ENCODE measurements at regions not wholly inside any gene's neighbourhood (a gene's known extent, or its start where the extent isn't known, plus 50 kb on each side); places are given as distances from the start of the nearest gene placed in this dataset.

DNA sequence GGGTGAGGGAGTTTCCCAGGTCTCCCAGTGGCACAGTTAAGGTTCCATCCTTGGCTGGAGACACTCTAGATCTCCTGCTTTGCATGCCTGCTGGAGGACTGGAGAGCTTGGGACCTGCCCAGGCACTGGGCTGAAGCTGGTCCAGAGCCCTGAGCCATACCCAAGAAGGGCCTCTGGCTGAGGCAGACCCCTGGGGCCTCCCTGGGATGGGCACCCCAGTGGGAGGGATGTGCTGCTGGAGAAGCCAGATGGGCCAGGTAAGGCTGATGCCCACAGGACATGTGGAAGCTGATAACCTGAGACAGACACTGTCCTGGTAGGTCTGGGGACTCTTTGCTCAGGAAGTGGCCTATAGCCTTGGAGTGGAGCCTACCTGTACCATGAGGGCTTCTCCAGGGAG, 160.7 kb downstream of the TFCP2L1 start:
- DNase-seq (ENCODE audit: low read depth) = no peak
- TF ChIP-seq POLR2A (IDR thresholded peaks at IDR 0.05; ENCODE audit: extremely low read depth, insufficient read length) = no peak
- TF ChIP-seq, protein P1, sequence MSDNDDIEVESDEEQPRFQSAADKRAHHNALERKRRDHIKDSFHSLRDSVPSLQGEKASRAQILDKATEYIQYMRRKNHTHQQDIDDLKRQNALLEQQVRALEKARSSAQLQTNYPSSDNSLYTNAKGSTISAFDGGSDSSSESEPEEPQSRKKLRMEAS (IDR thresholded peaks at IDR 0.05; ENCODE audit: low read depth, low read length) = no peak
- no peak for TF ChIP-seq MYC (IDR thresholded peaks at IDR 0.05; ENCODE audit: low read depth, low read length)
- TF ChIP-seq, protein P2, sequence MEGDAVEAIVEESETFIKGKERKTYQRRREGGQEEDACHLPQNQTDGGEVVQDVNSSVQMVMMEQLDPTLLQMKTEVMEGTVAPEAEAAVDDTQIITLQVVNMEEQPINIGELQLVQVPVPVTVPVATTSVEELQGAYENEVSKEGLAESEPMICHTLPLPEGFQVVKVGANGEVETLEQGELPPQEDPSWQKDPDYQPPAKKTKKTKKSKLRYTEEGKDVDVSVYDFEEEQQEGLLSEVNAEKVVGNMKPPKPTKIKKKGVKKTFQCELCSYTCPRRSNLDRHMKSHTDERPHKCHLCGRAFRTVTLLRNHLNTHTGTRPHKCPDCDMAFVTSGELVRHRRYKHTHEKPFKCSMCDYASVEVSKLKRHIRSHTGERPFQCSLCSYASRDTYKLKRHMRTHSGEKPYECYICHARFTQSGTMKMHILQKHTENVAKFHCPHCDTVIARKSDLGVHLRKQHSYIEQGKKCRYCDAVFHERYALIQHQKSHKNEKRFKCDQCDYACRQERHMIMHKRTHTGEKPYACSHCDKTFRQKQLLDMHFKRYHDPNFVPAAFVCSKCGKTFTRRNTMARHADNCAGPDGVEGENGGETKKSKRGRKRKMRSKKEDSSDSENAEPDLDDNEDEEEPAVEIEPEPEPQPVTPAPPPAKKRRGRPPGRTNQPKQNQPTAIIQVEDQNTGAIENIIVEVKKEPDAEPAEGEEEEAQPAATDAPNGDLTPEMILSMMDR (IDR thresholded peaks at IDR 0.05; ENCODE audit: low read depth, low read length) = no peak
- H3K4me3 ChIP-seq (ENCODE audit: low read depth, low read length) = no peak overlapping the region

DNA sequence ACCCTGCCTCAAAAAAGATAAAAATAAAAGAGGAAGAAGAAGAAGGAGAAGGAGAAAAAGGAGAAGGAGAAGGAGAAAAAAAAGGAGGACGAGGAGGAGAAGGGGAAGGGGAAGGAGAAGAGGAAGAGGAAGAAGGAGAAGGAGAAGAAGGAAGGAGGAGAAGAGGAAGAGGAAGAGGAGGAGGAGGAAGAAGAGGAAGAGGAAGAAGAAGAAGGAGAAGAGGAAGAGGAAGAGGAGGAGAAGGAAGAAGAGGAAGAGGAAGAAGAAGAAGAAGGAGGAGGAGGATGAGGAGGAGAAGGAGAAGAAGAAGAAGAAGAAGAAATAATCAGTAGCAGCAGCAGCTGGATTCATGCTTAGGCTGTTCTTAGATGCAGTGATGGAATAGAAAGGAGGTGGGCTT, 159.7 kb downstream of the TFCP2L1 start:
- no peak for DNase-seq (ENCODE audit: low read depth)
- no peak overlapping the region for H3K4me3 ChIP-seq (ENCODE audit: low read depth, low read length)
- TF ChIP-seq, protein P1 (IDR thresholded peaks at IDR 0.05; ENCODE audit: low read depth, low read length) = no peak
- TF ChIP-seq POLR2A (IDR thresholded peaks at IDR 0.05; ENCODE audit: extremely low read depth, insufficient read length) (no peak), MYC (IDR thresholded peaks at IDR 0.05; ENCODE audit: low read depth, low read length) (no peak)
- TF ChIP-seq, protein P2 (IDR thresholded peaks at IDR 0.05; ENCODE audit: low read depth, low read length) = no peak

DNA sequence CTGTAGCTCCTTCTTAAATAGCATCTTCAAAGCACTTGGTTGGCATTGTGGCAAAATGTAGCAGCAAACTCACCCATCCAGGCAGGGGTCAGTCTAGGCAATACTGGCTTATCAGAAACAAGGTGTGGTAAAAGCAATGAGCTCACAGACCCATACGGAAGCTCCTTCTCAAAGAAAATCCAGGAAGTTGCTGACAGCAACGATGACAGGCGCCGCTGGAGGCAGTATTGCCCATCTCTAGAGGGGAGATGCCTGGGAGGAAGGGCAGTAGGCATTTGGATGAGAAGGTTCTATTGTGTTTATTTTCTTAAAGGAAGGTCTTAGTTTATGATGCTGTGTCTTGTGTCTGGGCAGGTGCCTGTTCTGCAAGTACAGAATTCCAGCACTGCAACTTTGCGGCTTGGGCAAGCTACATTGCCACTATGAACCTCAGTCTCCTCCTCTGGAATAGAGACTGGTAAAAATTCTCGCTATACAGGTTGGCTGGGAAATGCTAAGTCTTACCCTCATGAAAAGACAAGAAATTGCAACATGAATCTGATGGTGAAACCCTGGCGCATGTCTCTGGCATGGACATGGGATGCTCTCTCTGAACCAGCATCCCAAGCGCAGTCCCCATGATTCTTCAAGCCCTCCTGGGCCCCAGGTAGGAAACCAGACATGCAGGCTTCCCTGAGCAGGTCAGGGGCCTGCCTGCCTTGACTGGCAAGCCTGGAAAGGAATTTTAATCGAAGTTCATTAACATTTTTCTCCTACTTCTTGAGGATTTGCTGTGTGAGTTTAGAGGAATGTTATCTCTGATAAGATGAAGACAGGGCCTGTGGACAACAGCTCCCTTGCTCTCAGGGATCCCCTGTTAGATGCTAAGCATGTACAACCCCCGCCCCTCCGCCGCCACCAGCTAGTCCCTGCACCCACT, 156.0 kb downstream of the TFCP2L1 start:
- peak; percentile 64 for DNase-seq (ENCODE audit: low read depth)
- TF ChIP-seq, protein P1 (IDR thresholded peaks at IDR 0.05; ENCODE audit: low read depth, low read length) = peak; percentile 20; the same call in 1 of the 2 replicates
- TF ChIP-seq, protein P2 (IDR thresholded peaks at IDR 0.05; ENCODE audit: low read depth, low read length) = peak; percentile 81
- no peak for TF ChIP-seq POLR2A (IDR thresholded peaks at IDR 0.05; ENCODE audit: extremely low read depth, insufficient read length)
- H3K4me3 ChIP-seq (ENCODE audit: low read depth, low read length) = no peak overlapping the region

DNA sequence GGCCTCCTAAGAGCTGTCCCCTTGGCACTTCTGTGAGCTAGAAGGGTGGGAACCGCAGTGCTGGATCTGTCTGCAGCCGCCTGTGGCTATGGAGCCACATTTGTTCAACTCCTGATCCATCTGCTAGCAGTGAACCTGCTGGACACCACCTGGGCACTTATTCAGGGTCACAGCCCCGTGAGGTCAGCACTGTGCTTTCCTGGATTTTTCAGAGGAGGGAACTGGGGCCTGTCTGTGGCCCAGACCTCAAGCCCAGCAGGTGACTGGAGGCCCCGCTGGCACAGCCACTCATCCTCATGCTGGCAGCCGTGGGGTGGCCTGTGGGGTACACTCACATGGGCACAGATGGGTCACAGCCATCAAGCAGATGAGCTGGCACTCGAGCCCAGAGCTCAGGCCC, 155.3 kb downstream of the TFCP2L1 start:
- no peak for TF ChIP-seq POLR2A (IDR thresholded peaks at IDR 0.05; ENCODE audit: extremely low read depth, insufficient read length)
- TF ChIP-seq, protein P1 (IDR thresholded peaks at IDR 0.05; ENCODE audit: low read depth, low read length) = no peak
- TF ChIP-seq, protein P2 (IDR thresholded peaks at IDR 0.05; ENCODE audit: low read depth, low read length) = no peak
- TF ChIP-seq MYC (IDR thresholded peaks at IDR 0.05; ENCODE audit: low read depth, low read length) = no peak
- DNase-seq (ENCODE audit: low read depth) = no peak
- no peak overlapping the region for H3K4me3 ChIP-seq (ENCODE audit: low read depth, low read length)

DNA sequence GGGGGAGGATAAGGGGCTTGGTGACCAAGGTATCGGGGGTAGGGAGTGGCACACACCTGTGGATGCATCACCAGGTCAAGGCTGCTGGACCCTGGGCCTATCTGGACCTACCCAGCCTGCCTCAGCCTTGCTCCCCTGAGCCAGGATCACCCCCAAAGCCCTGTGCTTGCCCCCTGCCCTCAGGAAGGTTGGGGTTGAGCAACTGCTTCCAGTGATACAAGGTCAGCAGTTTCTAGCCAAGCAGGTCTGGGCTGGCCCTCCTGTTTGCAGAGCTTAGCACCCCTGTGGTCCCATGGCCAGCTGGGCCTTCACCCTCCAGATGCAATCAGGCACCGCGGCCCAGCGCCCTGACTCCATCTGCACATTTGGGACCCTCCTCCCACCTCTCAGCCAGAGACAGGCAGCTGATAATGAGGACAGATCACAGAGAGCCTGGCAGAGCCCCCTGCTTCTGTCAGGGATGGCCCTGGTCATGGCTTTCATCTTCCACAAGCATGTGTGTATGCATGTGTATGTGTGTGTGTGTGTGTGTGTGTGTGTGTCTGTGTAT, 154.6 kb downstream of the TFCP2L1 start:
- no peak for DNase-seq (ENCODE audit: low read depth)
- no peak overlapping the region for H3K4me3 ChIP-seq (ENCODE audit: low read depth, low read length)
- no peak for TF ChIP-seq MYC (IDR thresholded peaks at IDR 0.05; ENCODE audit: low read depth, low read length)
- no peak for TF ChIP-seq POLR2A (IDR thresholded peaks at IDR 0.05; ENCODE audit: extremely low read depth, insufficient read length)
- TF ChIP-seq, protein P2 (IDR thresholded peaks at IDR 0.05; ENCODE audit: low read depth, low read length) = no peak
- TF ChIP-seq, protein P1 (IDR thresholded peaks at IDR 0.05; ENCODE audit: low read depth, low read length) = no peak

Measured in NB4 (cell line).